HCT116 (cell line): ENCODE measurements at regions not wholly inside any gene's neighbourhood (a gene's known extent, or its start where the extent isn't known, plus 50 kb on each side); places are given as distances from the start of the nearest gene placed in this dataset.

Experiments
- ATAC-seq: fragments of 200-7000 bp; cut with Tn5 transposase; 2 replicates; pipeline ENCODE4 v1.9.1; 2020; ENCODE audit warnings: mild to moderate bottlenecking, moderate library complexity
- BruUV-seq: library from RNA; stranded (reverse); fragments of 400-500 nt; replicated peaks from 2 replicates; lab custom pipeline; 2021; lab: Mats Ljungman, UMichigan
- CTCF ChIA-PET: fragments of 300-600 bp; sonication (Branson Sonifier 250); formaldehyde crosslinking; loops from one replicate; lab custom pipeline; 2021; ENCODE audit warnings: antibody characterized with exemption; lab: Charles Lee
- POLR2A ChIA-PET: fragments of 300-600, 350-600 bp; sonication (Branson Sonifier 250); formaldehyde crosslinking; loops from one replicate; lab custom pipeline; 2021; ENCODE audit warnings: antibody characterized with exemption; lab: Charles Lee
- RAD21 ChIA-PET, 2 experiments: fragments of 300-600 bp; sonication (Branson Sonifier 250); formaldehyde crosslinking; loops; one replicate each; lab custom pipeline; 2023; ENCODE audit warnings: low total read pairs in 2 of 2; ENCODE audit not compliant: uncharacterized antibody in 2 of 2, unreplicated experiment in 2 of 2, low non-redundant PET in 1 of 2; lab: Charles Lee
- DNase-seq: peaks from one replicate; pipeline ENCODE4 v3.0.0-alpha.2; 2010; ENCODE audit warnings: low read depth, low spot score
- H2AFZ ChIP-seq: fragments of 200-600 bp; shearing (Covaris generic), sonication (generic); 2 replicates; pipeline ENCODE4 v1.6.1; 2017; ENCODE audit warnings: low read depth, mixed run types, mixed read lengths, antibody characterized with exemption, low read length; ENCODE audit not compliant: poor library complexity, severe bottlenecking
- H3K27ac ChIP-seq: 2 replicates; pipeline ENCODE4 v1.5.1; 2012; ENCODE audit warnings: low read depth, low read length
- H3K27me3 ChIP-seq: fragments of 200-600 bp; sonication (generic); 2 replicates; pipeline ENCODE4 v1.6.1; 2016; ENCODE audit warnings: mixed run types, low read length, mixed read lengths; ENCODE audit not compliant: insufficient read depth
- H3K36me3 ChIP-seq, 2 experiments: fragments of 200-500 bp in 1 of 2; fragments of 200-600 bp in 1 of 2; sonication (Bioruptor generic) in 1 of 2; sonication (generic) in 1 of 2; 2 replicates each; pipeline versions ENCODE4 v1.5.1 to v1.6.1; 2014 to 2016; ENCODE audit warnings: low read length in 2 of 2, inconsistent platforms in 1 of 2, mixed read lengths in 1 of 2, mixed run types in 1 of 2; ENCODE audit not compliant: insufficient read depth in 2 of 2, control insufficient read depth in 1 of 2
- H3K4me1 ChIP-seq, 2 experiments: fragments of 200-600 bp in 1 of 2; sonication (generic) in 1 of 2; 2 replicates each; pipeline versions ENCODE4 v1.5.1 to v1.6.1; 2012 to 2017; ENCODE audit warnings: low read length in 2 of 2, inconsistent platforms in 1 of 2, mild to moderate bottlenecking in 1 of 2, mixed read lengths in 1 of 2, mixed run types in 1 of 2, moderate library complexity in 1 of 2; ENCODE audit not compliant: insufficient read depth in 2 of 2, control insufficient read depth in 1 of 2
- H3K4me2 ChIP-seq: fragments of 200-600 bp; sonication (generic); 2 replicates; pipeline ENCODE4 v1.6.1; 2017; ENCODE audit warnings: mixed run types, low read length, mixed read lengths
- H3K4me3 ChIP-seq, 2 experiments: fragments of 200-600 bp in 1 of 2; sonication (generic) in 1 of 2; replicated peaks in 1 of 2; 2 replicates each; pipeline ENCODE4 v1.5.1; 2011 to 2016; ENCODE audit warnings: low read length in 2 of 2, control low read depth in 1 of 2, low read depth in 1 of 2, mild to moderate bottlenecking in 1 of 2, mixed read lengths in 1 of 2, mixed run types in 1 of 2
- H3K79me2 ChIP-seq: fragments of 200-600 bp; sonication (generic); 2 replicates; pipeline ENCODE4 v1.6.1; 2017; ENCODE audit warnings: mild to moderate bottlenecking, mixed run types, low read length, moderate library complexity, mixed read lengths; ENCODE audit not compliant: insufficient read depth
- H3K9ac ChIP-seq: fragments of 200-600 bp; sonication (generic); 2 replicates; pipeline ENCODE4 v1.6.1; 2016; ENCODE audit warnings: low read length, mixed read lengths
- H3K9me2 ChIP-seq: fragments of 200-600 bp; sonication (generic), shearing (Covaris generic); 2 replicates; pipeline ENCODE4 v1.6.1; 2017; ENCODE audit warnings: mixed run types, mild to moderate bottlenecking, moderate library complexity; ENCODE audit not compliant: insufficient read depth
- H3K9me3 ChIP-seq, 2 experiments: fragments of 200-500 bp in 1 of 2; fragments of 200-600 bp in 1 of 2; sonication (Bioruptor generic) in 1 of 2; sonication (generic) in 1 of 2; 2 replicates each; pipeline ENCODE4 v1.6.1; 2014 to 2017; ENCODE audit warnings: low read length in 2 of 2, mixed read lengths in 2 of 2, inconsistent platforms in 1 of 2, low read depth in 1 of 2, mild to moderate bottlenecking in 1 of 2, mixed run types in 1 of 2, moderate library complexity in 1 of 2; ENCODE audit not compliant: control insufficient read depth in 1 of 2, insufficient read depth in 1 of 2
- H4K20me1 ChIP-seq: fragments of 200-600 bp; sonication (generic), shearing (Covaris generic); 2 replicates; pipeline ENCODE4 v1.6.1; 2017; ENCODE audit warnings: mixed run types, mild to moderate bottlenecking, moderate library complexity; ENCODE audit not compliant: insufficient read depth
- CBX3 ChIP-seq: IDR thresholded peaks from 2 replicates; pipeline ENCODE4 v1.6.1; 2012; ENCODE audit warnings: low read depth
- EGR1 ChIP-seq: IDR thresholded peaks from 2 replicates; pipeline ENCODE4 v1.6.1; 2012; ENCODE audit warnings: low read depth
- EZH2 ChIP-seq: fragments of 200-600 bp; sonication (generic); IDR thresholded peaks from 2 replicates; pipeline ENCODE4 v1.6.1; 2017; ENCODE audit warnings: antibody characterized with exemption, mixed run types
- EZH2phosphoT487 ChIP-seq: fragments of 200-600 bp; IDR thresholded peaks from 2 replicates; pipeline ENCODE4 v1.6.1; 2018; ENCODE audit warnings: antibody characterized with exemption, borderline replicate concordance
- FOSL1 ChIP-seq: IDR thresholded peaks from 2 replicates; pipeline ENCODE4 v1.6.1; 2012; ENCODE audit warnings: low read depth
- JUND ChIP-seq: IDR thresholded peaks from 2 replicates; pipeline ENCODE4 v1.6.1; 2012
- MAX ChIP-seq: IDR thresholded peaks from 2 replicates; pipeline ENCODE4 v1.6.1; 2012
- POLR2A ChIP-seq: IDR thresholded peaks from 2 replicates; pipeline ENCODE4 v1.7.0; 2011; ENCODE audit warnings: borderline replicate concordance; ENCODE audit not compliant: insufficient read depth, insufficient read length; ENCODE audit errors: extremely low read depth
- RAD21 ChIP-seq: IDR thresholded peaks from 2 replicates; pipeline ENCODE4 v1.6.1; 2012; ENCODE audit warnings: low read depth, mild to moderate bottlenecking
- REST ChIP-seq: IDR thresholded peaks from 2 replicates; pipeline ENCODE4 v1.6.1; 2012; ENCODE audit warnings: low read depth
- SIN3A ChIP-seq: IDR thresholded peaks from 2 replicates; pipeline ENCODE4 v1.6.1; 2012; ENCODE audit warnings: low read depth
- SP1 ChIP-seq: IDR thresholded peaks from 2 replicates; pipeline ENCODE4 v1.6.1; 2012; ENCODE audit warnings: low read depth
- SRF ChIP-seq: IDR thresholded peaks from 2 replicates; pipeline ENCODE4 v1.6.1; 2012; ENCODE audit warnings: low read depth
- TCF7L2 ChIP-seq: IDR thresholded peaks from 2 replicates; pipeline ENCODE4 v1.7.0; 2011; ENCODE audit warnings: borderline replicate concordance, inconsistent platforms; ENCODE audit not compliant: insufficient read depth, insufficient read length; ENCODE audit errors: extremely low read depth
- YY1 ChIP-seq: IDR thresholded peaks from 2 replicates; pipeline ENCODE4 v1.6.1; 2011; ENCODE audit warnings: low read length, low read depth, moderate library complexity, mild to moderate bottlenecking; ENCODE audit not compliant: insufficient replicate concordance; ENCODE audit errors: extremely low read depth
- ZBTB33 ChIP-seq: IDR thresholded peaks from 2 replicates; pipeline ENCODE4 v1.6.1; 2011; ENCODE audit warnings: mild to moderate bottlenecking, low read length, moderate library complexity; ENCODE audit not compliant: insufficient replicate concordance; ENCODE audit errors: extremely low read depth
- intact Hi-C: fragments of 100-400 bp; cut with micrococcal nuclease; formaldehyde crosslinking; loops from 2 replicates; pipeline ENCODE4 v1.10.0; 2022
- TF ChIP-seq, protein P1 (sequence below), 3 experiments: fragments of 200-600 bp in 1 of 3; sonication (generic) in 1 of 3; IDR thresholded peaks in 2 of 3; conservative IDR thresholded peaks in 1 of 3; 2 replicates each; pipeline ENCODE4 v1.5.1; 2012 to 2017; ENCODE audit warnings: low read depth in 2 of 3, low read length in 2 of 3, antibody characterized with exemption in 1 of 3, borderline replicate concordance in 1 of 3, control low read depth in 1 of 3, mild to moderate bottlenecking in 1 of 3, mixed read lengths in 1 of 3, mixed run types in 1 of 3, moderate library complexity in 1 of 3; ENCODE audit not compliant: insufficient read depth in 1 of 3

GRCh38 chr2:220717283-220717682 lies 854.8 kb downstream of the EPHA4 start:
- no peak for TF ChIP-seq EGR1
- no peak for TF ChIP-seq ZBTB33
- TF ChIP-seq JUND: no peak
- no peak for TF ChIP-seq RAD21
- TF ChIP-seq CBX3: no peak
- TF ChIP-seq TCF7L2: no peak
- TF ChIP-seq REST: no peak
- TF ChIP-seq EZH2phosphoT487: no peak
- no peak for TF ChIP-seq SRF
- TF ChIP-seq FOSL1: no peak
- no peak for TF ChIP-seq MAX
- no peak for TF ChIP-seq SIN3A
- TF ChIP-seq, protein P1, sequence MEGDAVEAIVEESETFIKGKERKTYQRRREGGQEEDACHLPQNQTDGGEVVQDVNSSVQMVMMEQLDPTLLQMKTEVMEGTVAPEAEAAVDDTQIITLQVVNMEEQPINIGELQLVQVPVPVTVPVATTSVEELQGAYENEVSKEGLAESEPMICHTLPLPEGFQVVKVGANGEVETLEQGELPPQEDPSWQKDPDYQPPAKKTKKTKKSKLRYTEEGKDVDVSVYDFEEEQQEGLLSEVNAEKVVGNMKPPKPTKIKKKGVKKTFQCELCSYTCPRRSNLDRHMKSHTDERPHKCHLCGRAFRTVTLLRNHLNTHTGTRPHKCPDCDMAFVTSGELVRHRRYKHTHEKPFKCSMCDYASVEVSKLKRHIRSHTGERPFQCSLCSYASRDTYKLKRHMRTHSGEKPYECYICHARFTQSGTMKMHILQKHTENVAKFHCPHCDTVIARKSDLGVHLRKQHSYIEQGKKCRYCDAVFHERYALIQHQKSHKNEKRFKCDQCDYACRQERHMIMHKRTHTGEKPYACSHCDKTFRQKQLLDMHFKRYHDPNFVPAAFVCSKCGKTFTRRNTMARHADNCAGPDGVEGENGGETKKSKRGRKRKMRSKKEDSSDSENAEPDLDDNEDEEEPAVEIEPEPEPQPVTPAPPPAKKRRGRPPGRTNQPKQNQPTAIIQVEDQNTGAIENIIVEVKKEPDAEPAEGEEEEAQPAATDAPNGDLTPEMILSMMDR (IDR thresholded peaks at IDR 0.05 in 2 of 3, conservative IDR thresholded peaks at IDR 0.05 in 1 of 3; ENCODE audit: borderline replicate concordance in 1 of 3, insufficient read depth in 1 of 3, low read depth in 2 of 3, low read length in 2 of 3): no peak
- no peak for TF ChIP-seq SP1
- no peak for TF ChIP-seq YY1
- TF ChIP-seq POLR2A: no peak
- TF ChIP-seq EZH2: no peak
- intact Hi-C loops: no loop called here
- Histone ChIP-seq H3K79me2 (no peaks in the 10 kb centered on the region), H3K9me2 (no peaks in the 10 kb centered on the region), H3K27me3 (no peaks in the 10 kb centered on the region), H3K27ac (no peak overlapping the region), H4K20me1 (no peaks in the 10 kb centered on the region), H3K9me3 (no peaks in the 10 kb centered on the region), H3K9ac (no peak overlapping the region), H3K4me3 (no peak overlapping the region), H2AFZ (no peak overlapping the region), H3K36me3 (no peaks in the 10 kb centered on the region), H3K4me1 (no peaks in the 10 kb centered on the region), H3K4me2 (no peak overlapping the region)
- no TSS peak for BruUV-seq
- POLR2A ChIA-PET: no interaction called here
- ATAC-seq: no peak
- RAD21 ChIA-PET: no interaction called here
- CTCF ChIA-PET: no interaction called here
- no peak for DNase-seq
